ENCODE measurements at regions not wholly inside any gene's neighbourhood (a gene's known extent, or its start where the extent isn't known, plus 50 kb on each side); places are given as distances from the start of the nearest gene placed in this dataset.
"Not testable (repeated sequence)": the region's sequence is repeated elsewhere in the genome, so short reads cannot be mapped to it uniquely, and the experiment has no call there.

- DNase-seq (ENCODE audit: low read depth in 2 of 2): no peak
These were observed 1334.1 kb downstream of the FSCB start for GRCh38 chr14:43172899-43173548.

- DNase-seq (ENCODE audit: low read depth in 2 of 2): no peak
These were observed 1337.4 kb downstream of the FSCB start for GRCh38 chr14:43169722-43170121.

GRCh38 chr14:43168371-43168925 lies 1338.6 kb downstream of the FSCB start:
- no peak for DNase-seq (ENCODE audit: low read depth in 2 of 2)

- no peak for DNase-seq (ENCODE audit: low read depth in 2 of 2)
These were observed 1340.9 kb downstream of the FSCB start for GRCh38 chr14:43166163-43166562.

GRCh38 chr14:43165651-43166050 lies 1341.4 kb downstream of the FSCB start:
- no peak for DNase-seq (ENCODE audit: low read depth in 2 of 2)

GRCh38 chr14:43161477-43161876 lies 1345.6 kb downstream of the FSCB start:
- no peak for DNase-seq (ENCODE audit: low read depth in 2 of 2)

- no peak for DNase-seq (ENCODE audit: low read depth in 2 of 2)
These were observed 1349.4 kb downstream of the FSCB start for GRCh38 chr14:43157661-43158060.

- DNase-seq (ENCODE audit: low read depth in 2 of 2): no peak
These were observed 1351.2 kb downstream of the FSCB start for GRCh38 chr14:43155924-43156323.

- DNase-seq (ENCODE audit: low read depth in 2 of 2): no peak
These were observed 1351.8 kb downstream of the FSCB start for GRCh38 chr14:43155258-43155657.

GRCh38 chr14:43147485-43147884 lies 1359.6 kb downstream of the FSCB start:
- no peak for DNase-seq (ENCODE audit: low read depth in 2 of 2)

GRCh38 chr14:43145361-43145760 lies 1361.7 kb downstream of the FSCB start:
- DNase-seq (ENCODE audit: low read depth in 2 of 2): no peak

GRCh38 chr14:43143106-43143505 lies 1364.0 kb downstream of the FSCB start:
- no peak for DNase-seq (ENCODE audit: low read depth in 2 of 2)

- DNase-seq (ENCODE audit: low read depth in 2 of 2): no peak
These were observed 1365.4 kb downstream of the FSCB start for GRCh38 chr14:43141636-43142191.

GRCh38 chr14:43140453-43140852 lies 1366.6 kb downstream of the FSCB start:
- no peak for DNase-seq (ENCODE audit: low read depth in 2 of 2)

- DNase-seq (ENCODE audit: low read depth in 2 of 2): no peak
These were observed 1371.1 kb downstream of the FSCB start for GRCh38 chr14:43135877-43136411.

GRCh38 chr14:43132441-43132840 lies 1374.6 kb downstream of the FSCB start:
- DNase-seq (ENCODE audit: low read depth in 2 of 2): no peak

GRCh38 chr14:43128429-43128828 lies 1378.7 kb downstream of the FSCB start:
- DNase-seq (ENCODE audit: low read depth in 2 of 2): not testable (repeated sequence)

GRCh38 chr14:43127874-43128273 lies 1379.2 kb downstream of the FSCB start:
- DNase-seq (ENCODE audit: low read depth in 2 of 2): not testable (repeated sequence)

GRCh38 chr14:43123544-43123943 lies 1383.5 kb downstream of the FSCB start:
- DNase-seq (ENCODE audit: low read depth in 2 of 2): no peak

- DNase-seq (ENCODE audit: low read depth in 2 of 2): no peak
These were observed 1387.4 kb downstream of the FSCB start for GRCh38 chr14:43119672-43120071.

- DNase-seq (ENCODE audit: low read depth in 2 of 2): no peak
These were observed 1390.7 kb downstream of the FSCB start for GRCh38 chr14:43116341-43116740.

- no peak for DNase-seq (ENCODE audit: low read depth in 2 of 2)
These were observed 1401.8 kb downstream of the FSCB start for GRCh38 chr14:43105305-43105704.

GRCh38 chr14:43090380-43090779 lies 1416.7 kb downstream of the FSCB start:
- no peak for DNase-seq (ENCODE audit: low read depth in 2 of 2)

Data from activated CD4-positive, alpha-beta T cell treated with anti-CD3 and anti-CD28 coated beads for 24 hours (primary cell).